ENCODE measurements at regions not wholly inside any gene's neighbourhood (a gene's known extent, or its start where the extent isn't known, plus 50 kb on each side); places are given as distances from the start of the nearest gene placed in this dataset.

GRCh38 chr14:81638656-81639280 is 105.1 kb upstream of the SEL1L start:
- no peaks in the 10 kb centered on the region for H3K4me1 ChIP-seq (ENCODE audit: control insufficient read depth, insufficient read depth, low read length)
- H3K9me3 ChIP-seq (ENCODE audit: control insufficient read depth, insufficient read depth, low read depth, low read length), result no peaks in the 10 kb centered on the region
- no peaks in the 10 kb centered on the region for H3K36me3 ChIP-seq (ENCODE audit: control insufficient read depth in 2 of 2, insufficient read depth in 1 of 2, low read length in 2 of 2)
- CTCF ChIA-PET, result no interaction called here
- H3K27ac ChIP-seq (ENCODE audit: extremely low read depth, low read depth, low read length), result no peak overlapping the region
- POLR2A ChIA-PET, result no interaction called here
- H3K4me3 ChIP-seq (ENCODE audit: low read depth, low read length), result no peak overlapping the region
- no peak for TF ChIP-seq ZBTB6 (tag by site-specific recombination; IDR thresholded peaks at IDR 0.05)

DNA sequence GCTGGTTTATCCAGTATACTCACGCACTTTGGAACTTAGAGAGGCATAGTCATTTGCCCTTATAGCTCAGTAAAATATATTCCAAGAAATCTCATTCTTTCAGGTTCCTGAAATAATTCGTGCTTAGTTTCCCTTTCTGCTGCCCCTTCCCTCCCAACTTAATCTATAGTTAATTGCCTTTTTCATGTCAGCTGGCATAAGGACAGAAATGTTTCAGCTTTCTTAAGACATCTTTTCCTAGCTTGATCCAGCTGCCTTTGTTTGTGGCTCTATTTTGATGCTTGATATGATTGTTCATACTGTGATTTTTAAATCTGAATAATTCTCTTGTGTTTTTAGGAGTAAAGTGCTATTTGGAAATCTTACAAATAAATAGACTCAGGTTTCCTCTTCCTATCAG is 120.0 kb upstream of the SEL1L start:
- Histone ChIP-seq H3K4me3 (ENCODE audit: low read depth, low read length) (no peak overlapping the region), H3K36me3 (ENCODE audit: control insufficient read depth in 2 of 2, insufficient read depth in 1 of 2, low read length in 2 of 2) (no peaks in the 10 kb centered on the region), H3K4me1 (ENCODE audit: control insufficient read depth, insufficient read depth, low read length) (no peaks in the 10 kb centered on the region), H3K9me3 (ENCODE audit: control insufficient read depth, insufficient read depth, low read depth, low read length) (no peaks in the 10 kb centered on the region), H3K27ac (ENCODE audit: extremely low read depth, low read depth, low read length) (no peak overlapping the region)
- ChIA-PET POLR2A (no interaction called here), CTCF (no interaction called here)
- no peak for TF ChIP-seq REPIN1 (tag by site-specific recombination; IDR thresholded peaks at IDR 0.05; ENCODE audit: low read depth)
- TF ChIP-seq ZNF223 (tag by site-specific recombination; IDR thresholded peaks at IDR 0.05), result no peak
- TF ChIP-seq, protein P1, sequence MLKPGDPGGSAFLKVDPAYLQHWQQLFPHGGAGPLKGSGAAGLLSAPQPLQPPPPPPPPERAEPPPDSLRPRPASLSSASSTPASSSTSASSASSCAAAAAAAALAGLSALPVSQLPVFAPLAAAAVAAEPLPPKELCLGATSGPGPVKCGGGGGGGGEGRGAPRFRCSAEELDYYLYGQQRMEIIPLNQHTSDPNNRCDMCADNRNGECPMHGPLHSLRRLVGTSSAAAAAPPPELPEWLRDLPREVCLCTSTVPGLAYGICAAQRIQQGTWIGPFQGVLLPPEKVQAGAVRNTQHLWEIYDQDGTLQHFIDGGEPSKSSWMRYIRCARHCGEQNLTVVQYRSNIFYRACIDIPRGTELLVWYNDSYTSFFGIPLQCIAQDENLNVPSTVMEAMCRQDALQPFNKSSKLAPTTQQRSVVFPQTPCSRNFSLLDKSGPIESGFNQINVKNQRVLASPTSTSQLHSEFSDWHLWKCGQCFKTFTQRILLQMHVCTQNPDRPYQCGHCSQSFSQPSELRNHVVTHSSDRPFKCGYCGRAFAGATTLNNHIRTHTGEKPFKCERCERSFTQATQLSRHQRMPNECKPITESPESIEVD (tag by site-specific recombination; IDR thresholded peaks at IDR 0.05), result no peak
- TF ChIP-seq, protein P2, sequence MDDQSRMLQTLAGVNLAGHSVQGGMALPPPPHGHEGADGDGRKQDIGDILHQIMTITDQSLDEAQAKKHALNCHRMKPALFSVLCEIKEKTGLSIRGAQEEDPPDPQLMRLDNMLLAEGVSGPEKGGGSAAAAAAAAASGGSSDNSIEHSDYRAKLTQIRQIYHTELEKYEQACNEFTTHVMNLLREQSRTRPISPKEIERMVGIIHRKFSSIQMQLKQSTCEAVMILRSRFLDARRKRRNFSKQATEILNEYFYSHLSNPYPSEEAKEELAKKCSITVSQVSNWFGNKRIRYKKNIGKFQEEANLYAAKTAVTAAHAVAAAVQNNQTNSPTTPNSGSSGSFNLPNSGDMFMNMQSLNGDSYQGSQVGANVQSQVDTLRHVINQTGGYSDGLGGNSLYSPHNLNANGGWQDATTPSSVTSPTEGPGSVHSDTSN (CRISPR knock-in tag; IDR thresholded peaks at IDR 0.05), result no peak
- TF ChIP-seq ZNF354C (tag by site-specific recombination; IDR thresholded peaks at IDR 0.05; ENCODE audit: borderline replicate concordance, low read depth), result no peak
- TF ChIP-seq ZNF768 (tag by site-specific recombination; IDR thresholded peaks at IDR 0.05), result no peak
- TF ChIP-seq ZNF514 (tag by site-specific recombination; IDR thresholded peaks at IDR 0.05), result no peak
- TF ChIP-seq, protein P3, sequence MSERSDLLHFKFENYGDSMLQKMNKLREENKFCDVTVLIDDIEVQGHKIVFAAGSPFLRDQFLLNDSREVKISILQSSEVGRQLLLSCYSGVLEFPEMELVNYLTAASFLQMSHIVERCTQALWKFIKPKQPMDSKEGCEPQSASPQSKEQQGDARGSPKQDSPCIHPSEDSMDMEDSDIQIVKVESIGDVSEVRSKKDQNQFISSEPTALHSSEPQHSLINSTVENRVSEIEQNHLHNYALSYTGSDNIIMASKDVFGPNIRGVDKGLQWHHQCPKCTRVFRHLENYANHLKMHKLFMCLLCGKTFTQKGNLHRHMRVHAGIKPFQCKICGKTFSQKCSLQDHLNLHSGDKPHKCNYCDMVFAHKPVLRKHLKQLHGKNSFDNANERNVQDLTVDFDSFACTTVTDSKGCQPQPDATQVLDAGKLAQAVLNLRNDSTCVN (tag by site-specific recombination; optimal IDR thresholded peaks at IDR 0.05), result no peak
- no peak for TF ChIP-seq GLI2 (tag by site-specific recombination; IDR thresholded peaks at IDR 0.05; ENCODE audit: borderline replicate concordance, low read depth)
- TF ChIP-seq SALL2 (tag by site-specific recombination; IDR thresholded peaks at IDR 0.05; ENCODE audit: borderline replicate concordance), result no peak
- TF ChIP-seq ZNF302 (tag by site-specific recombination; IDR thresholded peaks at IDR 0.05; ENCODE audit: low read depth), result no peak
- TF ChIP-seq PRDM10 (tag by site-specific recombination; IDR thresholded peaks at IDR 0.05), result no peak
- no peak for TF ChIP-seq ZNF23 (tag by site-specific recombination; IDR thresholded peaks at IDR 0.05; ENCODE audit: borderline replicate concordance)
